ENCODE measurements at regions not wholly inside any gene's neighbourhood (a gene's known extent, or its start where the extent isn't known, plus 50 kb on each side); places are given as distances from the start of the nearest gene placed in this dataset.

- TF ChIP-seq CTCF (IDR thresholded peaks at IDR 0.05) (no peak), EP300 (IDR thresholded peaks at IDR 0.05) (no peak), POLR2A (IDR thresholded peaks at IDR 0.05; ENCODE audit: low read depth) (no peak)
Measured at GRCh38 chr5:33212439-33212838, 228.3 kb upstream of the TARS1 start.

All from esophagus muscularis mucosa (tissue), 4 donors.